Activated T-cell treated with anti-CD3 and anti-CD28 coated beads, Interleukin-2, amount 50 U/mL, for 4 hours (primary cell): ENCODE measurements at regions not wholly inside any gene's neighbourhood (a gene's known extent, or its start where the extent isn't known, plus 50 kb on each side); places are given as distances from the start of the nearest gene placed in this dataset.

Experiments used
- ATAC-seq, 2 donors: fragments of 200-7000 bp; cut with Tn5 transposase; one replicate each; pipeline ENCODE4 v1.10.0; 2021
- DNase-seq: peaks from one replicate; pipeline ENCODE4 v3.0.0-alpha.2; 2020
- H3K27me3 Mint-ChIP-seq: one replicate; pipeline ENCODE4 v1.8.0; 2021; ENCODE audit warnings: low read depth, mixed read lengths
- H3K36me3 Mint-ChIP-seq: one replicate; pipeline ENCODE4 v1.8.0; 2022; ENCODE audit warnings: mixed read lengths; ENCODE audit not compliant: insufficient read depth
- H3K4me1 Mint-ChIP-seq: one replicate; pipeline ENCODE4 v1.8.0; 2021; ENCODE audit warnings: low read depth, mixed read lengths
- H3K4me3 Mint-ChIP-seq: one replicate; pipeline ENCODE4 v1.8.0; 2021; ENCODE audit warnings: mild to moderate bottlenecking, moderate library complexity, mixed read lengths
- H3K9me3 Mint-ChIP-seq: one replicate; pipeline ENCODE4 v1.8.0; 2021; ENCODE audit warnings: mixed read lengths

DNA sequence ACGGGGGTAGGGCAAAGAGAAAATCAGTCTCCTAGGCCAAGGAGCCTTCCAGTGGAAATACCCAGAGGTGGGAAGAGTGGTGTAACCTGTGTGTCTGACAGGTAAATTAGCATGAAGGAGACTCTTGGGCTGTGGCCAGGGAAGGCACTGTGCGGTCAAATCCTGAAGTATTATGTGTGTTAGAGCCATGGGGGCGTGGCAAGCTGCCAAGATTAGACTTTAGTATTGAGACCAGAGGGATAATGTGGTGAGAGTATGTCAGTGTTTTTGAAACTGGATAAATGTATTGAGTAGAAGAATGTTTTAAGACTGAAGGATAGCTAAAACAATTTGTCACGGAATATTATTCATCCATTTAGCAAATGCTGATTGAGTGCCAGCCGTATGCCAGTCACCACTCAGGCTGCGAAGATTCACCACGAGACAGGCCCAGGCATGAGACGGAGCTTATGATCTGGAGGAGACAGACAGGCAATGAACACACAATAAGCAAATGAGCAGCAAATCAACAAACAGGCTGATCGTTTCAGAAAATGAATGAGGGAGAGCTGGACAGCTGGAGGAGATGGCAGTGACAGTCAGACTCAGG is 445.9 kb downstream of the MCTP2 start:
- Mint-ChIP-seq H3K4me3 (no peak overlapping the region), H3K27me3 (peaks cover 8% of the 10 kb centered on the region), H3K4me1 (no peaks in the 10 kb centered on the region), H3K9me3 (no peaks in the 10 kb centered on the region), H3K36me3 (no peaks in the 10 kb centered on the region)
- ATAC-seq (no peak), DNase-seq (no peak)

DNA sequence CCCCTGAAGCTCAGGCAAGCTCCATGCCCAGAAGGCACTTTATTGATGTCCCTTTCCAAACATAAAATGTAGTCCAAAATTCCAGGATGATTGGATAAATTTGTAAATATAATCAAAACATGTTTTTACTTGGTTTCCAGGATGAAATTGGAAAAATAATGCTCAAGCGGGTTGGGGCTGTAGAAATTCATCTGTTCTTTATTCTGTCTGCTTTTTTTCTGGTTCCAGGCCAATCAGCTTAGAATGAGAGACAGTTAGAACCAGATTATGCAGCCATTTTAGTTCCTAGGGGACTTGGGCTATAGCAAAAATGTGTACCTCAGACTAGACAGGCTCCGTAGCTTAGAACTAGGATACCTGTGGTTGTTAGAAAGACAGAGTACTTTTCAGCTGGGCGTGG is 450.8 kb downstream of the MCTP2 start:
- Mint-ChIP-seq H3K36me3 (no peaks in the 10 kb centered on the region), H3K9me3 (no peaks in the 10 kb centered on the region), H3K4me1 (no peaks in the 10 kb centered on the region), H3K27me3 (peaks cover 12% of the 10 kb centered on the region), H3K4me3 (no peak overlapping the region)
- DNase-seq (no peak), ATAC-seq (no peak)

DNA sequence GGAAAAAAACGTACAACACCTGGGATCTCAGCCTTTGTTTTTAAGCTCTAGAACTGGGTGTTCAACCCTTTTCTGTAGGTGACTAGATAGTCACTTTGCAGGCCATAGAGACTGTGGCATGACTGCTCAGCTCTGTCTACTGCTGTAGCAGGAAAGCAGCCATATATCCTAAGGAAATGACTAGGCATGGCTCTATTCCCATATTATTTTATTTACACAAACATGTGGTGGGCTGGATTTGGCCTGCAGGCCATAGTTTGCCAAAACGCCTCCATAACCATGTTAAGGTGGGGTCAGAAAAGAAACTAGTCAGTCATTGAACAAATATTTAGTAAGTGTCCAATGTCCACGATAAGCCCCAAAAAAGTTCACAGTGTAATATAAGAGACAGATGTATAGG is 452.5 kb downstream of the MCTP2 start:
- Mint-ChIP-seq H3K4me3 (no peak overlapping the region), H3K36me3 (no peaks in the 10 kb centered on the region), H3K9me3 (no peaks in the 10 kb centered on the region), H3K4me1 (no peaks in the 10 kb centered on the region), H3K27me3 (peaks cover 12% of the 10 kb centered on the region)
- DNase-seq (no peak), ATAC-seq (no peak)

DNA sequence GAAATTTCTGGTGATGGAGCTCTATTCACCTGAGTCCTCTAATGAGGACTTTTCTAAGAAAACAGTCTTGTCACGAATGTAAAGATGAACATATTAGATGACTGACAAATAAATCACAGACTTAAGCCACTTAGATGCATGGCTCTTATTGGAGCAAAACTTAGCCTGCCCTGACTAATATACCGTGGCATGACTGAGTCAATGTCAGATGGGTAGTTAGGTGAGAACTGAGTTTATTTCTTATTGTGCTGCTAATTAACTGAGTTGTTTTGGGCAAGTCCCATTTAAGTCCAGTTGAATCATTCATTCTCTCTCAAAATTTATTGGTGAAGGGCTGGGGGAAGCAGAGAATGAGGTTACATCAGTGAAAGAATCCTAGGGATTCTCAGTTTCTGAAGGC is 459.8 kb downstream of the MCTP2 start:
- Mint-ChIP-seq H3K27me3 (no peaks in the 10 kb centered on the region), H3K4me1 (no peaks in the 10 kb centered on the region), H3K36me3 (no peaks in the 10 kb centered on the region), H3K9me3 (no peaks in the 10 kb centered on the region), H3K4me3 (no peak overlapping the region)
- no peak for ATAC-seq
- no peak for DNase-seq

DNA sequence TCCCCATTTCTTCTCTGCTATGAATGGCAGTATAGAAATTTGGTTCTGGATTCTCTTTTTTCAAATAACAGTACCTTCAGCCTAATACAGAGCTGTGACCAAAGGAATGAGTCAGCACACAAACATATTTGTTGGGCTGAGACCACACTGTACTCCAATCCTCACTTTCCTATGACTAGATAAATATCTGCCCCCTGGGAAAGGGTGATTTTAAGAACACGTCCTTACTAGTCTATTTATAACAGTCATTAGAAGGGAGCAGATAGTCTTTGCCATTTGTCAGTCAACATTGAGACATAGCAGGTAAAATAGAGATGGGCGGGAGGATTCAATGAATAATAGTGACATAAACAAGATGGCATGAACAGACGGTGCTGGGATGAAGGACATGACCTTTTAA is 461.3 kb downstream of the MCTP2 start:
- Mint-ChIP-seq H3K9me3 (no peaks in the 10 kb centered on the region), H3K4me1 (no peaks in the 10 kb centered on the region), H3K4me3 (no peak overlapping the region), H3K36me3 (no peaks in the 10 kb centered on the region), H3K27me3 (no peaks in the 10 kb centered on the region)
- ATAC-seq (no peak), DNase-seq (no peak)

DNA sequence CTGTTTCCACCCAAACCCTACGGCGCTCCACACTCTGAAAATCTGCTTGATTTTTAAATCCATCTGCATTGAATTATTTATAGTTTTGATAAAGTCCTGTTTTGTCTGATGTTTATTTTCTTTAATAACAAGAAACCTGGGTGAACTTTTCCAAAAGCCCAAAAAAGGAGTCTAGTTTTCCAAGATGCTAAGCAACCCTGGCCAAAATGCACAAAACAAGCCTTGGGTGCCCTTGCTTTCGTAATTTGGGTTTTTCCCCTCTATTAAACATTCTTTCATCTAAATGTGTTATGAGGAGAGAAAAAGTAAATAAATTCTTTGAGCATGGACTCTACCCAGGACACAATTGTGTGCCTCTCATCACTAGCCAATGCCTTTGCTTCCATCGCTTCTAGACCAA is 468.9 kb downstream of the MCTP2 start:
- Mint-ChIP-seq H3K27me3 (peaks cover 6% of the 10 kb centered on the region), H3K36me3 (no peaks in the 10 kb centered on the region), H3K9me3 (no peaks in the 10 kb centered on the region), H3K4me1 (no peaks in the 10 kb centered on the region), H3K4me3 (no peak overlapping the region)
- ATAC-seq (no peak), DNase-seq (no peak)

DNA sequence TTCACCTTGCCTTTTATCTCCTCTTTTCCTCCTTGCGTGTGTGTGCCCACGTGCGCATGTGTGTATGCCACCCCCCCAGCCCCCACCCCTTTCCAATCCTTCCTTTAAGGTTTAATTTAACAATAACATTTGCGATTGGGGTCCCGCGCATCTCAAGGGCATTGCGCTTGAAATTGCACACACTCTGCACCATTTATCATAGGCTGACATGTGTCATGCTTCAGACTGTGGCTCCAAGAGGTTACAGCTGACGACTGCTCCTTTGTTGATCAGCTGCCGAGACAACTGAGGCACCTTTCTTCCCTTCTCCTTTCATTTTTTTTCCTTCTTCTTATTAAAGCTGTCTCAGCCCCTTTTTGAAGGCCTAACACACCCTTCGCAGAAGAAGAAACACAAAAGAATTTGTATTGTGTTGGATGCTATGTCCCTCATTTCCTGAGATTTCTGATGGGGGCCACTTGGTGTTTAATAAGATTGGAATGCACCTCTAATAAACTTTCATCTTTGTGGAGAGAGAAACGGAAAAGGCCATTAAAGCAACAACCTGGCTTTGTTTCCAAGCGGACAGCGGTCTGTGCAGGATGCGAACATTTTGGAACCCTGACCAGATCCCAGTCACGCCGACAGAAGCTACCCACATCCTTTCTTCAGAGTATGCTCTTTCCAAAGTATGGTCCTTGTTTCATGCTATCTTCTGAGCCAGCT is 470.1 kb downstream of the MCTP2 start:
- DNase-seq, result no peak
- Mint-ChIP-seq H3K9me3 (no peaks in the 10 kb centered on the region), H3K4me1 (no peaks in the 10 kb centered on the region), H3K27me3 (peaks cover 6% of the 10 kb centered on the region), H3K36me3 (no peaks in the 10 kb centered on the region), H3K4me3 (no peak overlapping the region)
- no peak for ATAC-seq

DNA sequence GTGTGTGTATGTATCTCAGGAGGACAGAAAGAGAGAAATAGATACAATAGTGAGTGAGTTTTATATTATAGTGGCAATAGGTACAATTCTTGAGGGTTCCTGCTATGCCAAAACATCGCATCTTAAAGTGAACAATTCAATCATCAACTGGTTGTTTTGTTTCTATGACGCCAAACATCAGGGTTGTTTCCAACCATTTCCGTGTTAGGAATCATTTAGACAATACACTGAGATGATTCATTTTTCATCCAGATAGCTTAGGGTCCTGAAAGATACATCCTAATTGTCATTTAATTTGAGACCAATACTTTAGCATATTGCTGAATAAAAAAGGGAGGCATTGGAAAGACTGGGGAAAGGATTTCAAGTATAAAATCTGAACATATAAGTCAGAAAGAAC is 472.2 kb downstream of the MCTP2 start:
- H3K27me3 Mint-ChIP-seq, result peaks cover 6% of the 10 kb centered on the region
- H3K4me3 Mint-ChIP-seq, result no peak overlapping the region
- no peaks in the 10 kb centered on the region for H3K9me3 Mint-ChIP-seq
- no peak for ATAC-seq
- no peaks in the 10 kb centered on the region for H3K4me1 Mint-ChIP-seq
- DNase-seq, result no peak
- H3K36me3 Mint-ChIP-seq, result no peaks in the 10 kb centered on the region

DNA sequence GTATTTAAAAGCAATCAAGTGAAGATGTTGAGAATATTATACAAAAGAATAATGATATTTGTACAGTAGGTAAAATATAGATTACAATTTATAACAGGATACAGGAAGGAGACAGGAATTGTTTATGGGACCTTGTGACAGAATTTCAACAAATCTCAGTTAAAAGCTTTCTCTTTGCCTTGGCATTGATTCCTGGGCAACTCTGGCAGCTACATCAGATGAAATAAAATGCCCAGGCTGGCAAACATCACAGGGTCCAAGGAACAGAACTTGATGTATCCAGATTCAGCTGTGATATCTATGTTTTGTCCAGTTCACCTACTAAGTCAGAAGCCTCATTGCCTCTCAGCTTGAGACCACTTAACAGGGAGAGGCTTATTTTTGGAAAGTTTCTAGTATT is 473.1 kb downstream of the MCTP2 start:
- Mint-ChIP-seq H3K9me3 (no peaks in the 10 kb centered on the region), H3K27me3 (peaks cover 6% of the 10 kb centered on the region), H3K36me3 (no peaks in the 10 kb centered on the region), H3K4me1 (no peaks in the 10 kb centered on the region), H3K4me3 (no peak overlapping the region)
- DNase-seq, result no peak
- ATAC-seq, result no peak

DNA sequence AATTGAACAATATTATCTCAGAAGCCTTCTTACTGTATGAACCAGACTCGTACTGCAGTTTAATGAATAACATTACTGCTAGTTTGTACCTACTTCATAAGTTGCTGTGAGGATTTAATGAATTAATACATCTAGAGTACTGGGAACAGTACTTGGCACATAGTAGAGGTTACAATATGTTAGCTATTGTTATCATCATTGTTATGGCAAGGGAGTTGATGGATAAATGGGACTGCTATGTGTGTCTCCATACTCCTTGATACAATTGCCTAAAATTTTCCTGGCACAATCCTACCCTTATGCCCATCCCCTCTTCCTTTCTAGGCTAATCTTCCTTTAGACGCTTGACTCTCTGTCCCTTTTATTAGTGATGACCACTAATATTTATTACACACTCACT is 473.6 kb downstream of the MCTP2 start:
- H3K4me1 Mint-ChIP-seq, result no peaks in the 10 kb centered on the region
- no peak for ATAC-seq
- H3K4me3 Mint-ChIP-seq, result no peak overlapping the region
- peaks cover 6% of the 10 kb centered on the region for H3K27me3 Mint-ChIP-seq
- no peaks in the 10 kb centered on the region for H3K9me3 Mint-ChIP-seq
- DNase-seq, result no peak
- no peaks in the 10 kb centered on the region for H3K36me3 Mint-ChIP-seq

DNA sequence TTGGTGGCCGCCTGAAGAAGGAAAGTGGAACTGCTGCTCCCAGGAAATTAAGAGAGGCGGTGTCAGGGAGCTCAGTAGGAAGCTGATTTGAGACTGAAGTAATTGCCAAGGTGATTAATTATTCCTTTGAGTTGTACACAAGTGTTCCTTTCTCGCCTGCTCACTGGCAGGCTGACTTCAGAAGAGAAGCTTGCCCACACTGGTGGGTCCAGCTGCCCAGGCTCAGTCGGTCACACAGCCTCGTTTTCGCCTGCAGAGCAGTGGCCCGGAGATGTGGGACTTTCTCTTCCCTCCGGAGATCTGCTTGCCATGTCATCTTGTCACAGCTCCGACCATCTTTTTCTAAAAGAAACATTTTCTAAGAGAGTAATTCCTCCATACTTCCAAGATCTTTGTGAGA is 478.0 kb downstream of the MCTP2 start:
- H3K4me3 Mint-ChIP-seq, result no peak overlapping the region

DNA sequence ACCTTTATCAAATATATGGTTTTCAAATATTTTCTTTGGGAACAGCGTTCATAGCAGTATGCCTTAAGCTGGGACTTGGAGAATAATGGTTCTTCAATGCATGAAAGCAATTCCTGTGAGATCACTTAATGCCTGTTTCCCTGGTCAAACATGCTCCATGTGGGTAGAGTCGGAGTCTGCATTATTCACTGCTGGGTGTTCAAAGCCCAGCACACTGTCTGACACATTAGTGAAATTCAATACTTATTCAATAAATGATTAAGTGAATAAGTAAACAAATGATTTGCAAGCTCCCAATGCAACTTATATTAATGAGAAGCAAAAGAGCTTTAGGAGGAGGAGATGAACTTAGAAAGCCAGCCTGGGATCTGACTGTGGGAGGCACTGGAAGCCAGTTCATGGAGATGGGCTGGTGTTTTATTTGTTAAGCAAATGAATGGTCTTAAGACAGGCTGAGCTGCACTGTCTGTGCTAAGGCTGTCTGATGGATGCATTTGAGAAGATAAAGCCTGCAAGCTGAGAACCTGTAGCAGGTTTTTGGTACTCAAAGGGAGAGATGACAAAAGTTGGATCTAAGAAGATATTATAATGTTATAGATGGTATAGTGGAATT is 490.8 kb downstream of the MCTP2 start:
- Mint-ChIP-seq H3K4me3 (no peak overlapping the region), H3K36me3 (no peaks in the 10 kb centered on the region), H3K9me3 (no peaks in the 10 kb centered on the region), H3K4me1 (no peaks in the 10 kb centered on the region), H3K27me3 (peaks cover 15% of the 10 kb centered on the region)
- DNase-seq (no peak), ATAC-seq (no peak)

More for the DNA sequence above, 478.0 kb downstream of the MCTP2 start:
- H3K27me3 Mint-ChIP-seq, result no peaks in the 10 kb centered on the region
- H3K9me3 Mint-ChIP-seq, result no peaks in the 10 kb centered on the region
- no peaks in the 10 kb centered on the region for H3K4me1 Mint-ChIP-seq
- ATAC-seq (no peak), DNase-seq (no peak)
- no peaks in the 10 kb centered on the region for H3K36me3 Mint-ChIP-seq

DNA sequence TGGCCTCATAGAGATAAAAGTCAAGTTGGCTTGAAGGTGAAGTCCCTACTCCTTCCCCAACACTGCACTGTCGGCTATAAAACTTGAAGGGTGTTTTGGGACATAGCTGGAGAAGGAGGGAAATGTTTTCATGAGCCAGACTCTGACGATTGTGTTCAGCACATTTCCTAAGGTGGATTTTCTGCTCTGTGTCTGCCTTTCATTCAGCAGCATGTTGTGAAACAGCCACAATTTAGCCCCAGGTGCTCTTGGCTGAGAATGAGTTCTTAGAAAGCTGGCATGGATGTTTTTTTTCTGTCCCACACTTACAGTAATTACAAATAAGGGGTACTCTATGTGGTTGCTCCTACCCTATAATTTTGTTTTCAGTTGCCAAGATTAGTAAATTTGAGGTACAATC is 492.4 kb downstream of the MCTP2 start:
- no peak for DNase-seq
- H3K36me3 Mint-ChIP-seq, result no peaks in the 10 kb centered on the region
- H3K9me3 Mint-ChIP-seq, result no peaks in the 10 kb centered on the region
- no peak for ATAC-seq
- H3K4me1 Mint-ChIP-seq, result no peaks in the 10 kb centered on the region
- H3K4me3 Mint-ChIP-seq, result no peak overlapping the region
- H3K27me3 Mint-ChIP-seq, result peaks cover 15% of the 10 kb centered on the region

DNA sequence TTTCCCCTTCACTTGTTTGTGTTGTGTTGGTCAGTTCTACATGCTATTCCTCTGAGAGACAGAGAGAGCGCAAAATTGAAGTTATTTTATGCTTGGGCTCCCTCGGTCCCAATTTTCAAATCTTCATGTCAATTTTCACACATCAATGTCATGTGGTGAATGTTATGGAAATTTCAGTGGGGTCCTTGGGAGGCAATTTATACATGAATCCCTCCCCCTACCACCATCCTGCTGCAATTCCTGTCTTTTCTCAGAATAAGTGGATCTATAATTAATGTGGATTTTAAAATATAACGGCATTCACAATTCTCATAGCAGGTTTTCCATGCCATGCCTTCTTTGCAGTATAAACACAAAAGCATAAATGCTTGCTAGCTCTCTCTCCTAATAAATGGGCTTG is 499.9 kb downstream of the MCTP2 start:
- peaks cover 2% of the 10 kb centered on the region for H3K27me3 Mint-ChIP-seq
- ATAC-seq, result no peak
- H3K4me3 Mint-ChIP-seq, result no peak overlapping the region
- no peak for DNase-seq
- no peaks in the 10 kb centered on the region for H3K4me1 Mint-ChIP-seq
- no peaks in the 10 kb centered on the region for H3K9me3 Mint-ChIP-seq
- no peaks in the 10 kb centered on the region for H3K36me3 Mint-ChIP-seq

DNA sequence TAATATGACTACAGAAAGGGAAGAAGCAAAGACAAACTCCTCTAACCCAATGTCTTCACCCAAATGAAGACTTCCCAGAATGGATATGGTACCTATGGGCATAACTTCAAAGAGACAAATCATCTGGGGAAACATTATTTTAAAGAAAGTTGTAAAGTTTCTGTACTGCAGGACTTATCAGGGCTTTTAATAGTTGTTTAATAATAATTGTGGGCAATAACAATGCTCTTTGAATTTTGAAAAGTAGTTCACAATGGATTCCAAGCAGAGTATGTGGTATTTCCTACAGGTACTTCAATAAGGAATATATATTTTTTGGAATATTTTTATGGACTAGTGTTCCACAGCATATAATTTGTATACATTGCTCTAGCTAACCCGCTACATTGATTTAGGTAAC is 503.1 kb downstream of the MCTP2 start:
- no peak for DNase-seq
- Mint-ChIP-seq H3K4me3 (no peak overlapping the region), H3K36me3 (no peaks in the 10 kb centered on the region), H3K4me1 (no peaks in the 10 kb centered on the region), H3K9me3 (no peaks in the 10 kb centered on the region), H3K27me3 (peaks cover 2% of the 10 kb centered on the region)
- no peak for ATAC-seq
